ENCODE measurements at regions not wholly inside any gene's neighbourhood (a gene's known extent, or its start where the extent isn't known, plus 50 kb on each side); places are given as distances from the start of the nearest gene placed in this dataset.

- TF ChIP-seq MAX (IDR thresholded peaks at IDR 0.05): no peak
- no peak for TF ChIP-seq FOSB (CRISPR knock-in tag; IDR thresholded peaks at IDR 0.05)
- TF ChIP-seq PBX3 (IDR thresholded peaks at IDR 0.05): no peak
- no peak for TF ChIP-seq E2F6 (IDR thresholded peaks at IDR 0.05; ENCODE audit: borderline replicate concordance, low read depth)
- no peak for TF ChIP-seq HOXB13 (CRISPR knock-in tag; IDR thresholded peaks at IDR 0.05; ENCODE audit: low read depth)
- no peak for TF ChIP-seq NPAS2 (CRISPR knock-in tag; IDR thresholded peaks at IDR 0.05; ENCODE audit: borderline replicate concordance)
- no peak for TF ChIP-seq ZNF302 (CRISPR knock-in tag; IDR thresholded peaks at IDR 0.05)
- no peak for TF ChIP-seq CBX2 (IDR thresholded peaks at IDR 0.05; ENCODE audit: borderline replicate concordance, low read depth)
- TF ChIP-seq RARB (CRISPR knock-in tag; IDR thresholded peaks at IDR 0.05): no peak
- no peak for TF ChIP-seq CHD2 (IDR thresholded peaks at IDR 0.05; ENCODE audit: low read length, partially characterized antibody)
- TF ChIP-seq HEYL (CRISPR knock-in tag; IDR thresholded peaks at IDR 0.05): no peak
- no peak for TF ChIP-seq PHF8 (IDR thresholded peaks at IDR 0.05; ENCODE audit: borderline replicate concordance, low read depth)
- TF ChIP-seq MAFK (IDR thresholded peaks at IDR 0.05; ENCODE audit: partially characterized antibody): no peak
- TF ChIP-seq NR3C1 (IDR thresholded peaks at IDR 0.05): no peak
- TF ChIP-seq TFCP2L1 (CRISPR knock-in tag; IDR thresholded peaks at IDR 0.05): no peak
- no peak for ATAC-seq
- DNase-seq (ENCODE audit: low read depth in 1 of 2, low spot score in 1 of 2): no peak
- ChIA-PET CTCF (no interaction called here), POLR2A (no interaction called here)
- no peaks in the 10 kb centered on the region for H3K4me1 ChIP-seq
- 0% methylated on average over 2 of the region's 2 CpGs for WGBS (ENCODE audit: missing lambda C conversion rate)
- H3K27ac ChIP-seq: no peak overlapping the region
- no peak overlapping the region for H3K4me3 ChIP-seq
- FAIRE-seq: no peak
- H3K9me3 ChIP-seq: no peaks in the 10 kb centered on the region
- H3K4me2 ChIP-seq: no peak overlapping the region
Observed at GRCh38 chr15:46461416-46461815, 826.6 kb downstream of the SQOR start.

GRCh38 chr15:46467041-46467440, 832.2 kb downstream of the SQOR start:
- POLR2A ChIA-PET: no interaction called here
- DNase-seq (ENCODE audit: low read depth in 1 of 2, low spot score in 1 of 2) (no peak), FAIRE-seq (no peak), ATAC-seq (no peak)
- Histone ChIP-seq H3K27ac (no peak overlapping the region), H3K4me2 (no peak overlapping the region), H3K9me3 (no peaks in the 10 kb centered on the region), H3K4me3 (no peak overlapping the region), H3K4me1 (no peaks in the 10 kb centered on the region)
- CTCF ChIA-PET: no interaction called here
- 13% methylated on average over 1 of the region's 1 CpG for WGBS (ENCODE audit: missing lambda C conversion rate)
- TF ChIP-seq ATOH8 (CRISPR knock-in tag; IDR thresholded peaks at IDR 0.05; ENCODE audit: low read depth) (no peak), ZC3H11A (IDR thresholded peaks at IDR 0.05) (no peak), MAFK (IDR thresholded peaks at IDR 0.05; ENCODE audit: partially characterized antibody) (no peak), BCL3 (IDR thresholded peaks at IDR 0.05) (no peak), SMC3 (IDR thresholded peaks at IDR 0.05) (no peak), ZNF302 (CRISPR knock-in tag; IDR thresholded peaks at IDR 0.05) (no peak), MAX (IDR thresholded peaks at IDR 0.05) (no peak), FOSB (CRISPR knock-in tag; IDR thresholded peaks at IDR 0.05) (no peak), CBX8 (IDR thresholded peaks at IDR 0.05) (no peak), ZSCAN20 (CRISPR knock-in tag; IDR thresholded peaks at IDR 0.05) (no peak)

- no peak overlapping the region for H3K4me2 ChIP-seq
- ChIA-PET POLR2A (no interaction called here), CTCF (no interaction called here)
- TF ChIP-seq SMC3 (IDR thresholded peaks at IDR 0.05) (no peak), ESRRA (IDR thresholded peaks at IDR 0.05; ENCODE audit: borderline replicate concordance, low read length) (no peak), FOSB (CRISPR knock-in tag; IDR thresholded peaks at IDR 0.05) (no peak), MAX (IDR thresholded peaks at IDR 0.05) (no peak), MYC (IDR thresholded peaks at IDR 0.05; ENCODE audit: borderline replicate concordance, low read length) (no peak), RCOR1 (IDR thresholded peaks at IDR 0.05; ENCODE audit: low read depth, low read length) (no peak), JUN (IDR thresholded peaks at IDR 0.05) (no peak), MAZ (IDR thresholded peaks at IDR 0.05; ENCODE audit: borderline replicate concordance, low read depth, low read length) (no peak), SREBF2 (IDR thresholded peaks at IDR 0.05) (no peak), FOSL2 (IDR thresholded peaks at IDR 0.05) (no peak), FOSL2 (CRISPR knock-in tag; IDR thresholded peaks at IDR 0.05) (no peak), EHMT2 (IDR thresholded peaks at IDR 0.05; ENCODE audit: low read depth) (no peak), RAD21 (conservative IDR thresholded peaks at IDR 0.05 in 1 of 2, IDR thresholded peaks at IDR 0.05 in 1 of 2) (no peak), CBX8 (IDR thresholded peaks at IDR 0.05) (no peak), TP53 (CRISPR knock-in tag; IDR thresholded peaks at IDR 0.05) (no peak)
- no peaks in the 10 kb centered on the region for H3K4me1 ChIP-seq
- no peaks in the 10 kb centered on the region for H3K9me3 ChIP-seq
- DNase-seq (ENCODE audit: low read depth in 1 of 2, low spot score in 1 of 2) (no peak), ATAC-seq (no peak), FAIRE-seq (no peak)
- 6% methylated on average over 1 of the region's 1 CpG for WGBS (ENCODE audit: missing lambda C conversion rate)
- no peak overlapping the region for H3K27ac ChIP-seq
- no peak overlapping the region for H3K4me3 ChIP-seq
Observed at GRCh38 chr15:46471096-46471495, 836.3 kb downstream of the SQOR start.

Data from A549 (cell line).